CD4-positive, alpha-beta T cell treated with Interleukin-12 subunit alpha and Interleukin-12 subunit beta, for 1 hour (primary cell): ENCODE measurements at regions not wholly inside any gene's neighbourhood (a gene's known extent, or its start where the extent isn't known, plus 50 kb on each side); places are given as distances from the start of the nearest gene placed in this dataset.

Source experiments
- DNase-seq: peaks from one replicate; pipeline ENCODE4 v3.0.0-alpha.2; 2020

DNA sequence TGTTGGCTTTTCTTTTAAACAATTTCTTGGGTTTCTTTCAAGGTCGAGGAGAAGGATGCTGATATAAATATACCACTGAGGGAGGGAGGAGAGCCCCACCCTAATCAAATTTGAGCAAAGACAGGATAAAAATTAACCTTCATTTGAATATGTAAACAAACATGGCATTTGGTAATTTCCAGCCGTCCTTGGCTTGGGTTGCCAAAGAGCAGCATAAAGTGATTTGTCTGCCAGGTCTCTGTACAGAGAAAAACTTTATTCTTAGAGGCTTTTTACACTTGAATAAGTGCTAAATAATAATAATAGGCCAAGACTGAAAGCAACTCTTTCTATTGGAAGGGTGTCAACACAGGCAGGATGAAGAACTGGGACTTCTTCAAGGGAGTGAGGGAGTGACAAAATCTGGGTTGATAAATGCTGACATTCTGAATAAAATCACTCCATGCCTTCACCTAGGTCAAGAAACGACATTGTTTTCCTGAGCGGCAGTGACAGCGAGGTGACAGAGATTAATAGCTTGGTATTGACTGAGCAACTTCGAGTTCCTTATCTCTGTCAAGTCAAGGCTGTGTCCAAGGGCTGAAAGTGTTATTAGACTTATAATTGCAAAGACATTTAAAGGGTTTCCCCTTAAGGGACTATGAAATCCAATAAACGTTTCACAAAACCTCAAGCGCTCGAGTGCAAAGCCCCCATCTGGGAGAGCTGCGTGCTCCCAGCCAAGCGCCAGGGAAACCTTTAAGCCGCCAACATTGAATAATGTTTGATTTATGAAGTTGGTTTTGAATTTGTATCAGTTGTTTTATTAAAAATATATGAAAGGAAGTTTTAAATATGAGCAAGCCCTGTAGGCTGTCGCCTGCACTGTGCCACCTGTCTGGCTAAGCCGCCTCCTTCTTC, 269.5 kb upstream of the N4BP1 start:
- no peak for DNase-seq

DNA sequence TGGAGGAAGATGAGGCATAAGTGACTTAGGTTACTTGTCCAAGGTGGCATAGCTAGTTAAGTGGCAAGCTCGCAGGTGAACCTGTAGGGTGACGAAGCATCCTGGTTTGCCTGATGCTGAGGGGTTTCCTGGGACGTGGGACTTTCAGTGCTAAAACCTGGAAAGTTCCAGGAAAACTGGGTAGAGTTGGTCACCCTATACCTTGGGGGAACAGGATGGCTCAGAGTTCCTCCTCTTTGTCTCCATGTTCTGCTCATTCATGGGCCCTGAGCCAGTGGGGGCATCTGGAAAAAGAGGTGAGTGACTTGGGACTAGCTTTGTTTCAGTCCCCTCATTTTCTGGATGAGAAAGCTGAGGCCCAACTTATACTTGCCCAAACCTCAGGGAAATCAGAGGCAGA, 268.0 kb upstream of the N4BP1 start:
- DNase-seq = no peak

- no peak for DNase-seq
Observed at GRCh38 chr16:48870141-48870540, 260.2 kb upstream of the N4BP1 start.

- no peak for DNase-seq
Observed at GRCh38 chr16:48865520-48865919, 255.5 kb upstream of the N4BP1 start.

DNA sequence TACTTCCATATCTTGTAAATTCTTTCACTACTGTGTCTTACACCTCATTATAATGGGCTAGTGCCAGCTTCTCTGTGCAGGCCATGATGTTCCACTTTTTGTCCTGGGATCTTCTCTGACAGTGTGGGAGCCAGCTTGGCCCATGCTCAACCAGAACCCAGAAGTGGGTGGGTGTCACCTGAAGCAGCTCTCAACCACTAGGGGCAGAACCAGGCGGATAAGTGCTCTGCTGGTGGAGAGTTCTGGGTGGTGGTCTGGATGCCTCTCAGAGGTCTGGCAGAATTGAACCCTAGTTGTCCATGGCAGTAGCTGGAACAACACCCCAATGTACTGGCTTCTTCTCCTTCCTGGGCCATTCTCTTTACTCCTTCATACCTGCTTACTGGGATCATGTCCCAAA, 254.1 kb upstream of the N4BP1 start:
- DNase-seq = no peak

GRCh38 chr16:48862087-48862532, 252.1 kb upstream of the N4BP1 start:
- DNase-seq = no peak

- no peak for DNase-seq
Observed at GRCh38 chr16:48860341-48860740, 250.4 kb upstream of the N4BP1 start.

DNA sequence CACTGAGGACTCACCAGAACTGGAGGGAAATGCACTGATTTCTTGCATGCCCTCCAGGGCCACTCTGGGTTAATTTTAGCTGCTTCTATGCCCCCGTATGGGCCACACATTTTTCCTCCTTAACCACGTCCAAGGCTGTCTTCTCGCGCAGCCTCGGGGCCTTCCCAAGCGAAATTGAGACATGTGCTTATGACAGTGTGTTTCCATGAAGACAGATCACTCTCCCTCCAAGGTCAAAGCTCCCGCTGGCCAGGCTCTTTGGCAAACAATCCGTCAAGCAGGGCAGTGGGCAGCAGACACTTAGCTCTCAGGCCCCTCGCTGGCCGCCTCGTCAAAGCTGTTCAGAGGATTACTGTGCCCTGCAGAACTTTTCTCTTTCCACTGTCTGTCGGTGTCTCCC, 243.0 kb upstream of the N4BP1 start:
- no peak for DNase-seq

DNA sequence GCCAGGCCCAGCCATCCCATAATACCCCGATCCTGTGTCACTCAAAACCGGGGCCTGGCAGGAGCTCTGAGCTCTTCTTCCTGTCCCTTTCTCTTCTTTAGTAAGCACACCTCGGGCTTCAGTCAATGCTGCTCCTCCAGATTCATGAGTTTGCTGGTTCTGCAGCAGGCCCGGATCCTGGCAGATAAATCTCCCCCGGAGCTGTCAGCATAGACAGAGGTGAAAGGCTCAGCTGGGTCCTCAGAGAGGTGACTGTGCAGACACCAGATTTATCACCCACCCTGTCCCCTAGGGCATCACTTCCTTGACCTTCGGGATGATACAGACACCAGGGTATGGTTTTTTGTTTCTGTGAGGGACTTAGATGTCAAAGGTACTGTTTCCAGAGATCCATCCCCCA, 242.5 kb upstream of the N4BP1 start:
- no peak for DNase-seq

DNA sequence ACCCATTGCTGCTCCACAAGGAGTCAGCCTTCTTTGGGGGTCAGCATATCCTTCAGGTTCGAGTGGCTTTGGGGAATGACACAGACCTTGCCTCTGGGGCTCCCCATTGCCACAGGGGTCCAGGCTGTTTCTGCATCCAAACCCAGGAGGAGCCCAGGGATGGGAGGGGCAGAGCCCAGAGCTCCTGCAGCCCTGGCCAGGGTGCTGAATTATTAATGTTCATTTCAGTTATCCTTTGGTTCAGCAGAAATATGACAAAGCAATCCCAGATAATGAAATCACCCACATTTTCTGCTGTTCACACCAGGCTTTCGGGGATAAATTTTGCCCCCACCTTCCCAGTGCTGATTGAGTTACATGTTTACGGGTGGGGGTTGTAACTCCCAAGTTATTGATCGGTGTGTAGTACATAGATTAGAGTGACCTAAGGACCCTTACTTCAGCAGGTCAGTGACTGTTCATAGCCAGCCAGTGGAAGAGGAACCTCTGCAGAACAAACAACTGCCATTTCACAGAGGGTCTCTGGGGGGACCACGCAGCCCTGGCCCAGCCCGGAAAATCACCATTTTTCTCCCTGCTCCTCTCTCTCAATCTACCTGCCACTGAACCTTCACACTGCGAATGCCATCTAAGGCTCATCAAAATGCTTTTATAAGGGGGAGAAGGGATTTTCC, 240.3 kb upstream of the N4BP1 start:
- DNase-seq = no peak

DNA sequence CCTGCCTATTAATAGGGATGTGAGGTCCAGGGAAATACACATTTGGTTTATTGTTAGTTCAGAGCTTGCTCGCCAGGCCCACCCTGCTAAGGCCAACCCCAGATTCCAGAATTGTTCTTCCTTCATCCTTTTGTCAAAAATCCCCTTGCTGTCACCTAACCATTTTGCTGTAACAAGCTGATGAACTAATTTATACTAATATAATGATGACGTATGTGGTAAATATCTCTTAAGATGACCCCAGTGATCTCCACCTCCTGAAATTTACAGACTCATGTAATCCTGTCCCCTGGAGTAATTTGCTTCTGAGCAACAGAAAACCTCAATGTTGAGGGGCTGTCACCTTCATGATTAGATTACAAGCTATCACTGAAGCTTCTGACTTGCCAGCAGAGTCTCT, 236.3 kb upstream of the N4BP1 start:
- DNase-seq = no peak

- DNase-seq = no peak
Observed at GRCh38 chr16:48845261-48845660, 235.3 kb upstream of the N4BP1 start.

GRCh38 chr16:48838349-48838748, 228.4 kb upstream of the N4BP1 start:
- no peak for DNase-seq

- DNase-seq = no peak
Observed at GRCh38 chr16:48836636-48837035, 226.7 kb upstream of the N4BP1 start.

DNA sequence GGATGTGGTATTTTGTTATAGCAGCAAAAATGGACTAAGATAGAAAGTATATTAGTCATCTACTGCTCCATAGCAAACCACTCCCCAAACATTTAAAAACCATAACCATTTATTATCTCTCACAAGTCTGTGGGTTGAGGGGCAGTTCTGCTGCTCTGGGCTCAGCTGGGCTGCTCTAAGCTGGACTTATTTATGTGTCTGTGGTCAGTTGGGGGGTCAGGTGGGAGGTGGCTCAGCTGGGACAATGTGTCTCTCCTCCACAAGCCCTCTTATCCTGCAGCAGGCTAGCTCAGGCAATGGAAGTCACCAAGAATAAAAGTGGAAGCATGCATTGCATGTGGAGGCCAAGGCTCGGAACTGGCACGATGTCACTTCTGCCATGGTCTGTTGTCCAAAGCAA, 226.1 kb upstream of the N4BP1 start:
- DNase-seq = no peak

DNA sequence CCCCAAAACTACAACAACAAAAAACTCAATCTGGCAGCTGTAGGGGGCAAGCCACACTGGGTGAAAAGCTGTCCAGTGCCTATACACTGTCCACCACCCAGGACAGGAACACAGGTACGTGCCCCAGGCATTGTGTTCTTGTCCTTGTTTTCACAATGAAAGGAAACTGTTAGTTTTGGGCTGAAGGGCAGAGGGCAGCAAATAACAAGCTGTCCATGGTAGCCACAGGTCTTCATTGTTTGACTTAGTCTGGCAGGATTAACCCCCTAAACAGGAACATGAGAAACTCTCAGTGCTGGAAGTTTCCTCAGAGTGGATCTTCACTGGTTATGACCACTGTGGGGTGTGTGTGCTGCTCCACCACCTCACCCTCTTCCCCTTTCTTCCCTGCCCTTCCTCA, 224.6 kb upstream of the N4BP1 start:
- DNase-seq = no peak

GRCh38 chr16:48833461-48833860, 223.5 kb upstream of the N4BP1 start:
- no peak for DNase-seq

GRCh38 chr16:48831076-48831722, 221.2 kb upstream of the N4BP1 start:
- no peak for DNase-seq

- DNase-seq = no peak
Observed at GRCh38 chr16:48829336-48830310, 219.6 kb upstream of the N4BP1 start.

- DNase-seq = no peak
Observed at GRCh38 chr16:48824271-48824670, 214.3 kb upstream of the N4BP1 start.

DNA sequence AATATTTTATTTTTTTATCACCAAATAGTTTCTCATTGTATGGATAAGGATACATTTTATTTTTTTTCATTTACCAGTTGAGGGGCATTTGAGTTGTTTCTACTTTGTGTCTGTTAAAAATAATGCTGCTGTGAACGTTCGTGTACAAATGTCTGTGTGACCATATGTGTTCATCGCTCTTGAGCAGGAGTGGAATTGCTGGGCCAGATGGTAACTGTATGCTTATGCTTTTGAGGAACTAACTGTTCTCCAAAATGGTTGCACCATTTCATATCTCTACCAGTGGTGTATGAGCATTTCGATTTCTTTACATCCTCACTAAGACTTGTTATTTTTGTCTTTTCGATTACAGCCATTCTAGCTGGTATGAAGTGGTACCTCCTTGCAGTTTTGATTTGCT, 212.5 kb upstream of the N4BP1 start:
- DNase-seq = no peak

GRCh38 chr16:48820379-48820778, 210.4 kb upstream of the N4BP1 start:
- no peak for DNase-seq

GRCh38 chr16:48818257-48818656, 208.3 kb upstream of the N4BP1 start:
- DNase-seq = no peak
